ENCODE measurements at regions not wholly inside any gene's neighbourhood (a gene's known extent, or its start where the extent isn't known, plus 50 kb on each side); places are given as distances from the start of the nearest gene placed in this dataset.

DNA sequence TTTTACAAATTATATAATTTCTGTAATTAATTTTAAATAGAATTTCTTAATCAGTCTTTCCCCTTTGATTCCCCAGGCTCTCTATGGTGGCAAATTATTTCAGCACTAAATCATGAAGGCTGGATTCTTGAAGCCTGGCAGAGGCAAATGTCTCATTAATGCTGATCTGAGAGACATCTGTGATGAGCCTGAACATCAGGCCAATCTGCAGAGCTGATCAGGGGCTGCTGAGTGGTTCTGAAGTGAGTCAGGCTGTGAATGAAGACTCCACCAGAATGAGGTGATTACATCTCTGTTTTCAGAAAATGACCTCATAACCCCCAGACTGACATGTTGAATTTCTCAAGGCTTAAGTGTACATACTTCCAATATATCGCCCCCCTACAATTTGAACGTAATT is 124.2 kb upstream of the MIS18BP1 start:
- TF ChIP-seq, protein P1, sequence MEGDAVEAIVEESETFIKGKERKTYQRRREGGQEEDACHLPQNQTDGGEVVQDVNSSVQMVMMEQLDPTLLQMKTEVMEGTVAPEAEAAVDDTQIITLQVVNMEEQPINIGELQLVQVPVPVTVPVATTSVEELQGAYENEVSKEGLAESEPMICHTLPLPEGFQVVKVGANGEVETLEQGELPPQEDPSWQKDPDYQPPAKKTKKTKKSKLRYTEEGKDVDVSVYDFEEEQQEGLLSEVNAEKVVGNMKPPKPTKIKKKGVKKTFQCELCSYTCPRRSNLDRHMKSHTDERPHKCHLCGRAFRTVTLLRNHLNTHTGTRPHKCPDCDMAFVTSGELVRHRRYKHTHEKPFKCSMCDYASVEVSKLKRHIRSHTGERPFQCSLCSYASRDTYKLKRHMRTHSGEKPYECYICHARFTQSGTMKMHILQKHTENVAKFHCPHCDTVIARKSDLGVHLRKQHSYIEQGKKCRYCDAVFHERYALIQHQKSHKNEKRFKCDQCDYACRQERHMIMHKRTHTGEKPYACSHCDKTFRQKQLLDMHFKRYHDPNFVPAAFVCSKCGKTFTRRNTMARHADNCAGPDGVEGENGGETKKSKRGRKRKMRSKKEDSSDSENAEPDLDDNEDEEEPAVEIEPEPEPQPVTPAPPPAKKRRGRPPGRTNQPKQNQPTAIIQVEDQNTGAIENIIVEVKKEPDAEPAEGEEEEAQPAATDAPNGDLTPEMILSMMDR (conservative IDR thresholded peaks at IDR 0.05; ENCODE audit: low read depth, low read length) = no peak
- TF ChIP-seq EZH2 (IDR thresholded peaks at IDR 0.05; ENCODE audit: borderline replicate concordance, low read depth, low read length, poor library complexity, severe bottlenecking) = no peak

Measured in A673 (cell line).